BLaER1 (cell line): ENCODE measurements at regions not wholly inside any gene's neighbourhood (a gene's known extent, or its start where the extent isn't known, plus 50 kb on each side); places are given as distances from the start of the nearest gene placed in this dataset.
"Not testable (repeated sequence)": the region's sequence is repeated elsewhere in the genome, so short reads cannot be mapped to it uniquely, and the experiment has no call there.

Source experiments
- H3K27ac ChIP-seq: shearing (Covaris generic); formaldehyde crosslinking; 2 replicates; pipeline ENCODE4 v1.8.1; 2022
- H3K27me3 ChIP-seq: shearing (Covaris generic); formaldehyde crosslinking; 2 replicates; pipeline ENCODE4 v1.8.1; 2022
- H3K36me3 ChIP-seq: shearing (Covaris generic); formaldehyde crosslinking; 2 replicates; pipeline ENCODE4 v1.8.1; 2022
- H3K4me1 ChIP-seq: shearing (Covaris generic); formaldehyde crosslinking; 2 replicates; pipeline ENCODE4 v1.8.1; 2022
- H3K4me2 ChIP-seq: shearing (Covaris generic); formaldehyde crosslinking; 2 replicates; pipeline ENCODE4 v1.8.1; 2022
- H3K4me3 ChIP-seq: shearing (Covaris generic); formaldehyde crosslinking; 2 replicates; pipeline ENCODE4 v1.8.1; 2022
- H3K9ac ChIP-seq: shearing (Covaris generic); formaldehyde crosslinking; 2 replicates; pipeline ENCODE4 v1.8.1; 2022
- H3K9me3 ChIP-seq: shearing (Covaris generic); formaldehyde crosslinking; 2 replicates; pipeline ENCODE4 v1.8.1; 2022
- H4K20me1 ChIP-seq: shearing (Covaris generic); formaldehyde crosslinking; 2 replicates; pipeline ENCODE4 v1.8.1; 2022
- Cebpa-rat ChIP-seq: shearing (Covaris generic); IDR thresholded peaks from 2 replicates; pipeline ENCODE4 v1.8.1; 2022

DNA sequence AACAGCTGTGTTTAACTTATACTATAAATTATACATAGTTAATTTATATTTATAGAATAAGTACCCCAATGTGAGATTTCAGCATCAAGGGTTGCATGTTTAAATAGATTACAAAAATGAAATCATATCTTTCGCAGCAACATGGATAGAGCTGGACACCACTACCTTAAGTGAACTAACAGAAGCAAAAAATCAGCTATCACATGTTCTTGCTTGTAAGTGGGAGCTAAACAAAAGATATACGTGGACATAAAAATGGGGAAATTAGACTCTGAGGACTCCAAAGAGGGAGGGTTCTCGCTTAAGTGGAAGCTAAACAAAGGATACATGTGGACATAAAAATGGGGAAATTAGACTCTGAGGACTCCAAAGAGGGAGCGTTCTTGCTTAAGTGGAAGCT is 626.5 kb upstream of the DPPA4 start:
- H3K9me3 ChIP-seq, result no peaks in the 10 kb centered on the region
- H3K4me1 ChIP-seq, result no peaks in the 10 kb centered on the region
- H3K27me3 ChIP-seq, result no peaks in the 10 kb centered on the region
- H3K36me3 ChIP-seq, result no peaks in the 10 kb centered on the region
- no peak overlapping the region for H3K9ac ChIP-seq
- H3K4me3 ChIP-seq, result no peak overlapping the region
- no peak overlapping the region for H3K4me2 ChIP-seq
- no peak overlapping the region for H3K27ac ChIP-seq
- H4K20me1 ChIP-seq, result no peaks in the 10 kb centered on the region
- TF ChIP-seq Cebpa-rat, result no peak

DNA sequence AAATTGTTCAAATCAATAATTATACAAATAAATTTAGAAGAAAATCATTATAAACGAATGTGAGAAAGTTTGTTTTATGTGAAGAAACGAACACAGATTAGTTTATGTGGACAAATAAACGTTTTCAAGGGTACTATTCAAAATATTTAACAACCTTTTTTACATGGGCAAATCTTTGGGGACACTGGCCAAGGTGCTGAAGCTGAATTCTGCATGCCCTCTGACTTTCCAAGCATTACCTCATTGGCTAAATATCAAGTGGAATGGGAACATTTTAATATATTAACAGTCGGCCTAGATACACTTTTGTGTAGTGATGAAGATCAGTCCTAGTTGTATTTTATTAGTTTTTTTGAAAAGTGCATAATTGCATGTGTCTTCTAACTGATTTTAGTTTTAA is 636.4 kb upstream of the DPPA4 start:
- no peaks in the 10 kb centered on the region for H4K20me1 ChIP-seq
- no peaks in the 10 kb centered on the region for H3K9me3 ChIP-seq
- H3K4me3 ChIP-seq, result no peak overlapping the region

DNA sequence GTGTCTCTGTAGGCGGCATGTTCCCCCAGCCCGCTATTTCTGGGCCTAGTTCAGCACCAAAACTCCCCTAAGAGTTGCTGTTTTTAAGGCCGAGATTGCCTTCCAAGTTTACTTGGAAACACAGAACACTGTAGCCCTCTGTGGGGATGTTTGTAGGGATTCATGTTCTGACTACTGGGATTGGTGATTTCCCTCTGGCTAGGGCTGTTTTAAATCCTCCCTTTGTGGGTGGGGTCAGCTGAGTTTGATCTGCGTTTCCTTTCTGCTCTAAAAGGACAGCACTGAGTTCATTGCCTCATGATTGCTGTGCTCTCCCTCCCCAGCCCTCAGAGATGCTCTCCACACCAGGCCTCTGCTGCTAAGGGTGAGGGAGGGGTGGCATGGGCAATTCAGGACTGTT is 640.6 kb upstream of the DPPA4 start:
- no peak overlapping the region for H3K9ac ChIP-seq
- no peaks in the 10 kb centered on the region for H3K36me3 ChIP-seq
- H3K27ac ChIP-seq, result no peak overlapping the region
- no peaks in the 10 kb centered on the region for H3K27me3 ChIP-seq
- H3K4me3 ChIP-seq, result no peak overlapping the region
- H3K4me1 ChIP-seq, result no peaks in the 10 kb centered on the region
- no peaks in the 10 kb centered on the region for H4K20me1 ChIP-seq
- no peak overlapping the region for H3K4me2 ChIP-seq
- no peak for TF ChIP-seq Cebpa-rat
- H3K9me3 ChIP-seq, result no peaks in the 10 kb centered on the region

More for the DNA sequence above, 636.4 kb upstream of the DPPA4 start:
- Histone ChIP-seq H3K4me2 (no peak overlapping the region), H3K27me3 (no peaks in the 10 kb centered on the region), H3K9ac (no peak overlapping the region), H3K27ac (no peak overlapping the region), H3K4me1 (no peaks in the 10 kb centered on the region), H3K36me3 (no peaks in the 10 kb centered on the region)
- TF ChIP-seq Cebpa-rat, result no peak

DNA sequence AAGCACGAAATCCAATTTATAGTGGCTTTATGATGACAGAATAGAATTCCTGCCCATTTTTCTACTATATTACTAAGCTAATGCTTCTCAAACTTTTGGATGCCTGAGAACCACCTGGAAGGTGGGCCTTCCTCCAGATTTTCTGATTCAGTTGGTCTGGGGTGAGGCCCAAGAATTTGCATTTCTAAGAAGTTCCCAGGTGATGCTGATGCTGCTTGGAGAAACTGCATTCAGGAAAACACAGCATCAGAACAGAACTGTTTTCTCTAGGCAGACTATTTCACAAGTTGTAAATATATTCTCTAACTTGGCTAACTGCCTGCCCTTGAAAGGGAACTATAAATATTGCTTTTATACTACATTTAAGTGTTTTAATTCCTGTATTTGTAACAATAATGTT is 644.9 kb upstream of the DPPA4 start:
- H3K4me3 ChIP-seq, result no peak overlapping the region
- H3K36me3 ChIP-seq, result no peaks in the 10 kb centered on the region
- no peaks in the 10 kb centered on the region for H3K9me3 ChIP-seq
- H3K4me1 ChIP-seq, result no peaks in the 10 kb centered on the region
- no peak overlapping the region for H3K9ac ChIP-seq
- no peak overlapping the region for H3K4me2 ChIP-seq
- no peaks in the 10 kb centered on the region for H3K27me3 ChIP-seq
- no peak overlapping the region for H3K27ac ChIP-seq
- no peaks in the 10 kb centered on the region for H4K20me1 ChIP-seq
- TF ChIP-seq Cebpa-rat, result no peak

DNA sequence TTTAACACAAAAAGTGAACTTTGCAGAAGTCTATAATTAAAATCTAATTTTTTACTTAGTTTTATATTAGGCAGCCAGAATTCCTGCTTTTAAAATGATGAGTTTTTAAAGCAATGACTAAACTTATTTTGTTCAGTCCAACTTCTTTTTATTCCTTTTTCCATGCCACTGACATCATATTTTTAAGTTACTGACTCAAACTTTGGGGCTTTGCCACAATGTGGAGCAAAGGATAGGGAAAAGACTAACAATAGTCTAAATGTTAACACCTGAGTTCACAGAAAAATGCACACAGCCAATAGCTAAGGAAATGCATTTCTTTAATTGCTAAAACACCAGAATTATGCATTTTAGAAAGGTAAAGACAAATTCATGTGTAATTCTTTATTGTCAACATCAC is 647.6 kb upstream of the DPPA4 start:
- no peaks in the 10 kb centered on the region for H3K4me1 ChIP-seq
- no peak overlapping the region for H3K4me3 ChIP-seq
- H3K9me3 ChIP-seq, result no peaks in the 10 kb centered on the region
- no peak overlapping the region for H3K27ac ChIP-seq
- H4K20me1 ChIP-seq, result no peaks in the 10 kb centered on the region
- H3K9ac ChIP-seq, result no peak overlapping the region
- TF ChIP-seq Cebpa-rat, result no peak
- no peaks in the 10 kb centered on the region for H3K27me3 ChIP-seq
- no peak overlapping the region for H3K4me2 ChIP-seq
- H3K36me3 ChIP-seq, result no peaks in the 10 kb centered on the region

DNA sequence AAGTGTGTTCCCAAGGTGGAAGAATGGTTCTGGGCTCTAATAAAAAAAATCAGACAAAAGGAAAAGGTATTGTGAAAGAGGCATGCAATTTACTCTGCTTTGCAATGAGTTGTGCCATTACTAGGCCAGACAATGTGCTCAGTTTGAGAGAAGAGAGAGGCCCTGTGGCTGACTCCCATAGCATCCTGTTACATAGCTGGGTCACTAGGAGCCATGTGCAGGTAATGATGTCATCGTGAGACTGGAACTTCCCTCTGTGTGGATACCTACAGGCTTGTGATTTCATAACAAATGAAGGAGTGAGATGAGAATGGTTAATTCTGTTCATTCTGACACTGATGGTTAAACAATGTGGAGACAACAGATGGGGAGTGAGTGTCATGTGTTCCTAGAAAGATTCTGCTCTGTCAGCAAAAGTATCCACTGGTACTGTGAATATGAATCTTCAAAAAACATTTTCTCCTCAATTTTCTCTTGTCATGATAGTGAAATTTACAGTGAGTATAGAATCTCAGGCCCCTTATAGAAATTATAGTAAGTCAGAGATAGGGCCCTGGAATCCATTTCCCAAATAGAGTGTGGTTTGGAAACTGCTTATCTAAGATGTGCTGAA is 648.7 kb upstream of the DPPA4 start:
- Histone ChIP-seq H3K4me2 (no peak overlapping the region), H3K27me3 (no peaks in the 10 kb centered on the region), H3K4me3 (no peak overlapping the region), H4K20me1 (no peaks in the 10 kb centered on the region), H3K9me3 (no peaks in the 10 kb centered on the region), H3K36me3 (no peaks in the 10 kb centered on the region), H3K4me1 (no peaks in the 10 kb centered on the region), H3K27ac (no peak overlapping the region), H3K9ac (no peak overlapping the region)
- no peak for TF ChIP-seq Cebpa-rat

DNA sequence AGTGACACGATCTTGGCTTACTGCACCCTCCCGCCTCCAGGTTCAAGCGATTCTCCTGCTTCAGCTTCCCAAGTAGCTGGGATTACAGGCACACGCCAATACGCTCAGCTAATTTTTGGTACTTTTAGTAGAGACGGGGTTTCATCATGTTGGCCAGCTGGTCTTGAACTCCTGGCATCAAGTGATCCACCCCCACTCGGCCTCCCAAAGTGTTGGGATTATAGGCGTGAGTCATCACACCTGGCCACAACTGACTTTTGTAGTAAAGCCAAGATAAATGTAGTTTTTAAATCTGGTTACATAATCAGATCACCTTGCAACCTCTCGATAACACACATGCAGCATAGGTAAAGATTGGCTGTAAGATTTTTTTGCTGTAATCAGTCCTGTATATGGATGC is 657.5 kb upstream of the DPPA4 start:
- H3K4me1 ChIP-seq, result no peaks in the 10 kb centered on the region
- no peak overlapping the region for H3K9ac ChIP-seq
- H3K36me3 ChIP-seq, result no peaks in the 10 kb centered on the region
- no peaks in the 10 kb centered on the region for H3K9me3 ChIP-seq
- no peak for TF ChIP-seq Cebpa-rat
- H3K4me3 ChIP-seq, result no peak overlapping the region
- no peak overlapping the region for H3K4me2 ChIP-seq
- no peaks in the 10 kb centered on the region for H4K20me1 ChIP-seq
- no peak overlapping the region for H3K27ac ChIP-seq
- no peaks in the 10 kb centered on the region for H3K27me3 ChIP-seq

DNA sequence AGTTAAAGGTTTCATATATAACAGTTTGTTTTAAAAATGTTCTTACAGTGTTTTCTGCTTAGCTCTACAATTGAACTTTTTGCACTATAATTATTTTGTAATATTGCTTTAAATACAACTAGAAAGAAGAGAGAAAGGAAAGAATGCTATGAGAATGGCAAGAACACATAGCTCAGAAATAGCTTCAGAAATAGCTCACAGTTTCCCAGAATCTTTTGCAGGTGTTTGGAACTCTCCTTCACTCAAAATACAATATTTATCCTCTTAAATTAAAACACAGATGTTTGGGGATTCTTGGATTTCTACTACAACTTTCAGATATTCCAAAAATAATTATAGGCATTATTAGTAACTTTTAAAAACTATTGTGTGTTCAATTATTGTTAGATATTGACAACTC is 658.0 kb upstream of the DPPA4 start:
- no peaks in the 10 kb centered on the region for H3K27me3 ChIP-seq
- no peak overlapping the region for H3K4me2 ChIP-seq
- H4K20me1 ChIP-seq, result no peaks in the 10 kb centered on the region
- no peak overlapping the region for H3K4me3 ChIP-seq
- H3K9ac ChIP-seq, result no peak overlapping the region
- H3K4me1 ChIP-seq, result no peaks in the 10 kb centered on the region
- TF ChIP-seq Cebpa-rat, result no peak
- no peaks in the 10 kb centered on the region for H3K36me3 ChIP-seq
- H3K27ac ChIP-seq, result no peak overlapping the region
- no peaks in the 10 kb centered on the region for H3K9me3 ChIP-seq

DNA sequence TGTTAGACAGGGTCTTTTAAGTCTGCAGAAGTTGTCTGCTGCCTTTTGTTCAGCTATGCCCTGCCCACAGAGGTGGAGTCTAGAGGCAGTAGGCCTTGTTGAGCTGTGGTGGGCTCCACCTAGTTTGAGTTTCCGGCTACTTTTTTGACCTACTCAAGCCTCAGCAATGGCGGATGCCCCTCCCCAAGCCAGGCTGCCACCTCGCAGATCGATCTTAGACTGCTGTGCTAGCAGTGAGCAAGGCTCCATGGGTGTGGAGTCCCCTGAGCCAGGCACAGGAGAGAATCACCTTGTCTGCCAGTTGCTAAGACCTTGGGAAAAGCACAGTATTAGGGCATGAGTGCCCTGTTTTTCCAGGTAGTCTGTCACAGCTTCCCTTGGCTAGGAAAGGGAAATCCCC is 664.6 kb upstream of the DPPA4 start:
- H3K27me3 ChIP-seq, H3K9ac ChIP-seq, H3K36me3 ChIP-seq, H3K27ac ChIP-seq, H3K4me3 ChIP-seq, H3K4me2 ChIP-seq, H4K20me1 ChIP-seq, H3K4me1 ChIP-seq, H3K9me3 ChIP-seq: not testable (repeated sequence)

DNA sequence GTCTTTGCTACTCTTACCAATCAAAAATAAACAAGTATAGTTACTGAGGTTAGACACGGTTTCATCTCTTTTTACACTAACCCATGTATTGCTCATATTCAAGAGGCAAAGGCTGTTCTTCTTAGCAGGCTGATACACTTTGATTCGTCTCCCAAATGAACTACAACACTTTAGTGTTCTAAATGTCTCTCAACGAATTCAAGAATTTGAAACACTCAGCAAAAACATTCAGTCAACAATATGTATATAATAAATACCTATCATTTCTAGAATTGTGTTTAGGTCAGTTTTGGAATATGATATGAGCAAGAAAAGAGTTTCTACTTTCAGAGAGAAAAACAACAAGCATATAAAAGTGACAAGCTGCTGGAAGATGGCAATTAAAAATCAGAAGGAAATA is 669.6 kb upstream of the DPPA4 start:
- no peak overlapping the region for H3K27ac ChIP-seq

More for the DNA sequence above, 669.6 kb upstream of the DPPA4 start:
- H3K27me3 ChIP-seq, result no peaks in the 10 kb centered on the region
- H3K4me1 ChIP-seq, result no peaks in the 10 kb centered on the region
- H3K9me3 ChIP-seq, result no peaks in the 10 kb centered on the region
- H4K20me1 ChIP-seq, result no peaks in the 10 kb centered on the region
- H3K4me3 ChIP-seq, result no peak overlapping the region
- TF ChIP-seq Cebpa-rat, result no peak
- H3K4me2 ChIP-seq, result no peak overlapping the region
- H3K36me3 ChIP-seq, result no peaks in the 10 kb centered on the region
- H3K9ac ChIP-seq, result no peak overlapping the region
